DOHH2 (cell line): ENCODE measurements at regions not wholly inside any gene's neighbourhood (a gene's known extent, or its start where the extent isn't known, plus 50 kb on each side); places are given as distances from the start of the nearest gene placed in this dataset.

Experiments
- H3F3A ChIP-seq: fragments of 200-600 bp; sonication (generic), shearing (Covaris generic); 2 replicates; pipeline ENCODE4 v1.6.0; 2016; ENCODE audit warnings: antibody characterized with exemption, mild to moderate bottlenecking; ENCODE audit not compliant: control insufficient read depth, insufficient read depth
- H3K27ac ChIP-seq: fragments of 200-600 bp; sonication (generic); 2 replicates; pipeline ENCODE4 v1.5.1; 2014; ENCODE audit warnings: low read depth, mild to moderate bottlenecking, low read length, moderate library complexity
- H3K27me3 ChIP-seq: fragments of 200-600 bp; sonication (generic); 2 replicates; pipeline ENCODE4 v1.6.1; 2014; ENCODE audit warnings: mild to moderate bottlenecking, low read length, mixed read lengths; ENCODE audit not compliant: control insufficient read depth
- H3K36me3 ChIP-seq: fragments of 200-600 bp; sonication (generic); 2 replicates; pipeline ENCODE4 v1.6.1; 2014; ENCODE audit warnings: mild to moderate bottlenecking, low read length, moderate library complexity, mixed read lengths; ENCODE audit not compliant: control insufficient read depth
- H3K4me1 ChIP-seq: fragments of 200-600 bp; sonication (generic); 2 replicates; pipeline ENCODE4 v1.6.1; 2014; ENCODE audit warnings: mild to moderate bottlenecking, low read length, mixed read lengths; ENCODE audit not compliant: control insufficient read depth
- H3K4me2 ChIP-seq: fragments of 200-600 bp; sonication (generic); 2 replicates; pipeline ENCODE4 v1.6.0; 2014; ENCODE audit warnings: mild to moderate bottlenecking, low read length, moderate library complexity
- H3K4me3 ChIP-seq: fragments of 200-600 bp; sonication (generic); 2 replicates; pipeline ENCODE4 v1.5.1; 2014; ENCODE audit warnings: mild to moderate bottlenecking, low read length, mixed read lengths
- H3K79me2 ChIP-seq: fragments of 200-600 bp; sonication (generic); 2 replicates; pipeline ENCODE4 v1.6.1; 2014; ENCODE audit warnings: mild to moderate bottlenecking, low read length, mixed read lengths; ENCODE audit not compliant: control insufficient read depth
- H3K9me2 ChIP-seq: fragments of 200-600 bp; sonication (generic); replicated peaks from 2 replicates; pipeline ENCODE4 v1.6.1; 2014; ENCODE audit warnings: mild to moderate bottlenecking, low read length, mixed read lengths; ENCODE audit not compliant: control insufficient read depth
- H3K9me3 ChIP-seq: fragments of 200-600 bp; sonication (generic); 2 replicates; pipeline ENCODE4 v1.6.1; 2014; ENCODE audit warnings: antibody characterized with exemption, low read length, mixed read lengths; ENCODE audit not compliant: control insufficient read depth, insufficient read depth
- H4K20me1 ChIP-seq: fragments of 200-600 bp; sonication (generic); 2 replicates; pipeline ENCODE4 v1.6.0; 2014; ENCODE audit warnings: low read depth, mild to moderate bottlenecking, antibody characterized with exemption, low read length, moderate library complexity; ENCODE audit not compliant: control insufficient read depth, insufficient read depth
- EZH2phosphoT487 ChIP-seq: fragments of 200-600 bp; sonication (generic); IDR thresholded peaks from 2 replicates; pipeline ENCODE4 v1.6.1; 2017; ENCODE audit warnings: borderline replicate concordance, mild to moderate bottlenecking, antibody characterized with exemption, low read length, moderate library complexity, mixed read lengths
- TF ChIP-seq, protein P1 (sequence below): fragments of 200-600 bp; sonication (generic); IDR thresholded peaks from one replicate; pipeline ENCODE4 v1.5.1; 2014; ENCODE audit warnings: antibody characterized with exemption, mild to moderate bottlenecking, low read depth, low read length; ENCODE audit not compliant: poor library complexity, severe bottlenecking

DNA sequence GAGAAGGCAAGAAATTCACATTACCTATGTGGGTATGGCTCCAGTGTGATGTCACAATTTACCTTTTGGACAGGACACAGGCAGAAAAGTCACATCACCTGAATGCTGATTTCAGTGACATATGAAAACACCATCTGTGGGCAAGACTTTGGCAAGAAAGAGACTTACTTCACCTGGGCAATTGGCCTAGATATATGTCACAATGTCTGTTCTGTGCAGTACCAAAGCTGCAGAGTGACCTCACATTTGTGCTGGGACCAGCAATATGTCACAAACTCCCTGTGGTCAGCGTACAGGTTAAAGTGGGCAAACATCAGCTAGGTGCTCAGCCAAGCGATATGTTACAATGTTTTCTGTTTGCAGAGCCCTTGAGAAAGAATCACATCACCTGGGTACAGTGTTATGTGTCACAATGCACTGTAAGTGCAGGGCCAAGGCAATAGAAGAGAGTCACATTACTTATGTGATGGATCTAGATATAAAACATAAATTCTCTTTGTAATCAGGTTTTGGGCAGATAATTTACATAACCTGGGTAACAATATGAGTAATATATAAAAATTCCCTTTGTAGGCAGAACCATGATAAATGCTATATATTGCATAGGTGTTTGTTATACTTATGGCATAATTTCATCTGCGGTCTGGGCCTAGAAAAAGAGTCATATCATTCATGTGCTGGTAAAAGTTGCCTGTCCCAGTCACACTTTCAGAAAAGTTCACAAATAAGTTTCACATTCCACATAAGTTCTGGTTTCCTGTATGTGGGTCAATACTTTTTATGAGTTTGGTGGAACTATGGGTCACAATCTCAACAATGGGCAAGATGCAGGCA is 949.4 kb upstream of the AMELY start:
- no peaks in the 10 kb centered on the region for H3K27me3 ChIP-seq
- H3K4me1 ChIP-seq, result no peaks in the 10 kb centered on the region
- no peaks in the 10 kb centered on the region for H4K20me1 ChIP-seq
- H3K36me3 ChIP-seq, result no peaks in the 10 kb centered on the region
- H3K9me3 ChIP-seq, result no peaks in the 10 kb centered on the region
- no peaks in the 10 kb centered on the region for H3K79me2 ChIP-seq
- H3K4me2 ChIP-seq, result no peak overlapping the region
- H3F3A ChIP-seq, result no peaks in the 10 kb centered on the region
- TF ChIP-seq EZH2phosphoT487, result no peak
- TF ChIP-seq, protein P1, sequence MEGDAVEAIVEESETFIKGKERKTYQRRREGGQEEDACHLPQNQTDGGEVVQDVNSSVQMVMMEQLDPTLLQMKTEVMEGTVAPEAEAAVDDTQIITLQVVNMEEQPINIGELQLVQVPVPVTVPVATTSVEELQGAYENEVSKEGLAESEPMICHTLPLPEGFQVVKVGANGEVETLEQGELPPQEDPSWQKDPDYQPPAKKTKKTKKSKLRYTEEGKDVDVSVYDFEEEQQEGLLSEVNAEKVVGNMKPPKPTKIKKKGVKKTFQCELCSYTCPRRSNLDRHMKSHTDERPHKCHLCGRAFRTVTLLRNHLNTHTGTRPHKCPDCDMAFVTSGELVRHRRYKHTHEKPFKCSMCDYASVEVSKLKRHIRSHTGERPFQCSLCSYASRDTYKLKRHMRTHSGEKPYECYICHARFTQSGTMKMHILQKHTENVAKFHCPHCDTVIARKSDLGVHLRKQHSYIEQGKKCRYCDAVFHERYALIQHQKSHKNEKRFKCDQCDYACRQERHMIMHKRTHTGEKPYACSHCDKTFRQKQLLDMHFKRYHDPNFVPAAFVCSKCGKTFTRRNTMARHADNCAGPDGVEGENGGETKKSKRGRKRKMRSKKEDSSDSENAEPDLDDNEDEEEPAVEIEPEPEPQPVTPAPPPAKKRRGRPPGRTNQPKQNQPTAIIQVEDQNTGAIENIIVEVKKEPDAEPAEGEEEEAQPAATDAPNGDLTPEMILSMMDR, result no peak
- H3K27ac ChIP-seq, result no peak overlapping the region
- H3K9me2 ChIP-seq, result no peaks in the 10 kb centered on the region
- H3K4me3 ChIP-seq, result no peak overlapping the region

DNA sequence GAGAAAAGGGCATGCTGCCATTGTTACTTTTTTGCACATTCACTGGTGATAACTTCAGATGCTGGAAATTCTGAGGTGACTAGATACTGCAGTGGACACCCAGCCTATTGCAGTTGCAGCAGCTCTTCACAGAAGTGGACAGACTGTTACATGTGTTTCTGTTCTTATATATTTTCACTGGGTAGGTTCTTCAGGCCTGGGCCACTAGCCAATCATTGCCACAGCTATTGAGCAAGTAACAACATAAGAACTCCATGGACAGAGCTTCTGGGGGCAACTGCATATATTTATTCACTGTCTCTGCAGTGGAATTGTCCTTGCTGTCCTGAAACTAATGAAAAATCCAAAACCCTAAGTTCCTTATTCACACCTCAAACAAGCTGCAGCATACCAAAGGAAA is 938.6 kb upstream of the AMELY start:
- no peaks in the 10 kb centered on the region for H3K4me1 ChIP-seq
- no peaks in the 10 kb centered on the region for H3K9me3 ChIP-seq
- H3K36me3 ChIP-seq, result no peaks in the 10 kb centered on the region
- no peak overlapping the region for H3K4me3 ChIP-seq
- no peaks in the 10 kb centered on the region for H3K79me2 ChIP-seq
- H3K9me2 ChIP-seq, result no peaks in the 10 kb centered on the region
- no peaks in the 10 kb centered on the region for H3F3A ChIP-seq
- no peaks in the 10 kb centered on the region for H4K20me1 ChIP-seq
- no peak overlapping the region for H3K27ac ChIP-seq
- TF ChIP-seq, protein P1, result no peak
- no peak for TF ChIP-seq EZH2phosphoT487
- H3K27me3 ChIP-seq, result no peaks in the 10 kb centered on the region
- H3K4me2 ChIP-seq, result no peak overlapping the region

- Histone ChIP-seq H3K27ac (no peak overlapping the region), H3K4me2 (no peak overlapping the region), H3K27me3 (no peaks in the 10 kb centered on the region), H3K9me3 (no peaks in the 10 kb centered on the region), H3K4me1 (no peaks in the 10 kb centered on the region), H4K20me1 (no peaks in the 10 kb centered on the region), H3K9me2 (no peaks in the 10 kb centered on the region), H3K36me3 (no peaks in the 10 kb centered on the region), H3F3A (no peaks in the 10 kb centered on the region), H3K4me3 (no peak overlapping the region), H3K79me2 (no peaks in the 10 kb centered on the region)
- no peak for TF ChIP-seq EZH2phosphoT487
- TF ChIP-seq, protein P1, result no peak
Observed at GRCh38 chrY:7845776-7846175, 934.2 kb upstream of the AMELY start.
